Neuronal stem cell (in vitro differentiated cells): ENCODE measurements at regions not wholly inside any gene's neighbourhood (a gene's known extent, or its start where the extent isn't known, plus 50 kb on each side); places are given as distances from the start of the nearest gene placed in this dataset.

ENCODE experiments used
- DNase-seq: peaks from one replicate; pipeline ENCODE4 v3.0.0-alpha.2; 2013; ENCODE audit warnings: low spot score
- H2AFZ ChIP-seq: one replicate; pipeline ENCODE4 v1.6.1; 2013; ENCODE audit warnings: mild to moderate bottlenecking, low read length, inconsistent platforms
- H2AK5ac ChIP-seq: 2 replicates; pipeline ENCODE4 v1.6.1; 2013; ENCODE audit warnings: low read depth, mild to moderate bottlenecking, inconsistent platforms, low read length, moderate library complexity, mixed read lengths
- H2BK120ac ChIP-seq: 2 replicates; pipeline ENCODE4 v1.6.1; 2013; ENCODE audit warnings: low read depth, mild to moderate bottlenecking, inconsistent platforms, low read length, moderate library complexity, mixed read lengths
- H2BK12ac ChIP-seq: one replicate; pipeline ENCODE4 v1.6.1; 2013; ENCODE audit warnings: low read length, inconsistent platforms
- H2BK15ac ChIP-seq: 2 replicates; pipeline ENCODE4 v1.6.1; 2013; ENCODE audit warnings: mild to moderate bottlenecking, low read length, inconsistent platforms, mixed read lengths
- H2BK5ac ChIP-seq: one replicate; pipeline ENCODE4 v1.6.1; 2013; ENCODE audit warnings: inconsistent platforms, mild to moderate bottlenecking, low read length, moderate library complexity
- H3K14ac ChIP-seq: one replicate; pipeline ENCODE4 v1.6.1; 2013; ENCODE audit warnings: low read length, inconsistent platforms
- H3K18ac ChIP-seq: 2 replicates; pipeline ENCODE4 v1.6.1; 2013; ENCODE audit warnings: low read length, inconsistent platforms
- H3K23ac ChIP-seq: 2 replicates; pipeline ENCODE4 v1.6.1; 2013; ENCODE audit warnings: low read depth, mild to moderate bottlenecking, mixed read lengths, low read length, inconsistent platforms; ENCODE audit not compliant: poor library complexity
- H3K27ac ChIP-seq: replicated peaks from 3 replicates; pipeline ENCODE4 v1.5.1; 2013; ENCODE audit warnings: low read length, inconsistent platforms
- H3K27me3 ChIP-seq, 3 experiments: 2 replicates each; pipeline ENCODE4 v1.6.1; 2013; ENCODE audit warnings: low read length in 3 of 3, mild to moderate bottlenecking in 2 of 3, inconsistent platforms in 1 of 3, low read depth in 1 of 3, mixed read lengths in 1 of 3, moderate library complexity in 1 of 3; ENCODE audit not compliant: control insufficient read depth in 3 of 3, insufficient read depth in 3 of 3
- H3K36me3 ChIP-seq, 2 donors: replicated peaks in 1 of 2; 2 replicates each; pipeline ENCODE4 v1.6.1; 2013; ENCODE audit warnings: low read length in 2 of 2; ENCODE audit not compliant: control insufficient read depth in 2 of 2, insufficient read depth in 2 of 2
- H3K4ac ChIP-seq: 2 replicates; pipeline ENCODE4 v1.6.1; 2013; ENCODE audit warnings: inconsistent platforms, mild to moderate bottlenecking, low read length, moderate library complexity
- H3K4me1 ChIP-seq, 2 donors: 1 replicate in 1 of 2; 2 replicates in 1 of 2; pipeline ENCODE4 v1.6.1; 2013; ENCODE audit warnings: low read length in 2 of 2, low read depth in 1 of 2; ENCODE audit not compliant: control insufficient read depth in 2 of 2, insufficient read depth in 1 of 2
- H3K4me2 ChIP-seq: one replicate; pipeline ENCODE4 v1.6.1; 2013; ENCODE audit warnings: mild to moderate bottlenecking, low read length, inconsistent platforms; ENCODE audit not compliant: insufficient read depth, poor library complexity, severe bottlenecking
- H3K4me3 ChIP-seq, 2 donors: 2 replicates each; pipeline ENCODE4 v1.5.1; 2013; ENCODE audit warnings: low read length in 2 of 2, mild to moderate bottlenecking in 2 of 2, inconsistent platforms in 1 of 2, moderate library complexity in 1 of 2
- H3K79me1 ChIP-seq: one replicate; pipeline ENCODE4 v1.6.1; 2013; ENCODE audit warnings: low read depth, mild to moderate bottlenecking, inconsistent platforms, low read length, moderate library complexity
- H3K9ac ChIP-seq: one replicate; pipeline ENCODE4 v1.6.1; 2013; ENCODE audit warnings: mild to moderate bottlenecking, low read depth, low read length, inconsistent platforms; ENCODE audit not compliant: poor library complexity
- H3K9me3 ChIP-seq, 2 donors: replicated peaks in 1 of 2; 2 replicates each; pipeline versions ENCODE3 to v1.6.1; 2013; ENCODE audit warnings: low read length in 2 of 2, mild to moderate bottlenecking in 2 of 2, inconsistent platforms in 1 of 2, low read depth in 1 of 2, mixed read lengths in 1 of 2, moderate library complexity in 1 of 2; ENCODE audit not compliant: control insufficient read depth in 2 of 2, insufficient read depth in 1 of 2
- H4K8ac ChIP-seq: one replicate; pipeline ENCODE4 v1.6.1; 2013; ENCODE audit warnings: low read depth, mild to moderate bottlenecking, inconsistent platforms, low read length, moderate library complexity
- H4K91ac ChIP-seq: one replicate; pipeline ENCODE4 v1.6.1; 2013; ENCODE audit warnings: low read length, low read depth, mild to moderate bottlenecking, inconsistent platforms; ENCODE audit not compliant: poor library complexity
- WGBS, 2 donors: extraction: QIAGEN DNeasy Blood & Tissue Kit; methylation state at CpG; one replicate each; pipeline ENCODE4 v1.1.7; 2013; ENCODE audit warnings: missing lambda C conversion rate in 2 of 2, mixed read lengths in 1 of 2; ENCODE audit not compliant: insufficient read length in 2 of 2, insufficient replicate concordance in 1 of 2; ENCODE audit errors: extremely low coverage in 2 of 2; 5-methylcytosine and 5-hydroxymethylcytosine counted together

DNA sequence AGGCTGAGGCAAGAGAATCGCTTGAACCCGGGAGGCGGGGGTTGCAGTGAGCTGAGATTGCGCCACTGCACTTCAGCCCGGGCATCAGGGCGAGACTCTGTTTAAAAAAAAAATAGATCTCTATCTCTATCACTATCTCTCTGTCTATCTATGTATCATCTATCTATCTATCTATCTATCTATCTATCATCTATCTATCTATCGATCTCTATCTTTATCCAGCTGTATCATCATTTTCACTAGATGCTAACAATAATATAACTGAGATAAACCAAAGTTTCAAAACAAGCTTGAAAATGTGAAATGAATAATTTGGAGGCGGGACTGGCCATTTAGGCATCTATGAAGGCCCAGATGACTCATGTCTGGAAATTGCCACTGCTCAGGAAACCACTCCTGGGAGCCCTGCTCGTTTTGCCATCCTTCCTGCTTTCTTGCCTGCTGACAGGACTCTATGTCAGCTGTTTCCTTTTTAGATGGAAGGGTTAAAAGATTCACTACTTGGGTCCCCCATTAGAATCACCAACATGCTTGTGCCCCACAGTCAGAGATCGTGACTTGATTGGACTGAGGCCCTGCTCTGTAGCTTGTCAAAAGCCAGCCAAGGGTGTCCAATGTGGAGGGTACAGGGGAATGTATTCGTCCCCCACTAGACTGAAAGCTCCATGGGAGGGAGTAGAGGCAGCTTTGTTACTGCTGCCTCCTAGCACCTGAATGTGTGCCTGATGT, 61.7 kb downstream of the UTRN start:
- Histone ChIP-seq H4K91ac (no peak overlapping the region), H3K36me3 (peaks cover 0 to 2% of the 10 kb centered on the region in 2 donors), H4K8ac (no peak overlapping the region), H3K23ac (no peak overlapping the region), H3K18ac (peak overlapping the region; percentile 30), H3K27ac (no peak overlapping the region), H3K9me3 (no peaks in the 10 kb centered on the region), H3K14ac (no peak overlapping the region), H3K27me3 (no peaks in the 10 kb centered on the region), H2BK5ac (no peak overlapping the region), H3K4me2 (no peak overlapping the region), H3K4me1 (peaks cover 0 to 9% of the 10 kb centered on the region in 2 donors), H2AFZ (no peak overlapping the region), H3K79me1 (peaks cover 5% of the 10 kb centered on the region), H2BK120ac (no peak overlapping the region), H2BK15ac (no peak overlapping the region), H2BK12ac (no peak overlapping the region), H3K4me3 (no peak overlapping the region), H3K4ac (no peak overlapping the region), H2AK5ac (no peak overlapping the region), H3K9ac (no peak overlapping the region)
- WGBS, 2 donors = 100% methylated on average over 1 of the region's 11 CpGs
- DNase-seq = no peak

DNA sequence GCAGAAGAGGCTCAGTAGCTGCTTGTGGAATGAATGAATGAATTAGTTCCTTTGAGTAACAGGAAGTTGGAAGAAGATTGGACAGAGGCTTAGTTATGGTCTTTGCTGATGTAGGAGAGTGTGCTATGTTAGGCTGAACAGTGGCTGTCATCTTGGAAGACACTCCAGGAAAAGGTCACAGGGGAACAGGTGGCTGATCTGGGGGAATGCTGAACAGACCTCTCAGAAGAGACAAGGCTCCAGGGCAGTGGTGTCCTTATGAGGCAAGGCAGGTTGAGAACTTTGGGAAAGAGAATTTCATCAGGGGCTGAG, 62.3 kb downstream of the UTRN start:
- no peak overlapping the region for H3K14ac ChIP-seq
- H3K4me1 ChIP-seq = peaks cover 0 to 9% of the 10 kb centered on the region in 2 donors
- H2BK12ac ChIP-seq = no peak overlapping the region
- peaks cover 5% of the 10 kb centered on the region for H3K79me1 ChIP-seq
- H4K8ac ChIP-seq = no peak overlapping the region
- no peak overlapping the region for H2BK120ac ChIP-seq
- no peak overlapping the region for H2AK5ac ChIP-seq
- H3K9ac ChIP-seq = no peak overlapping the region
- H3K18ac ChIP-seq = no peak overlapping the region
- DNase-seq = no peak
- no peak overlapping the region for H3K4ac ChIP-seq
- H3K4me3 ChIP-seq = no peak overlapping the region
- no peak overlapping the region for H2BK5ac ChIP-seq
- H3K27ac ChIP-seq = no peak overlapping the region
- no peak overlapping the region for H3K4me2 ChIP-seq
- no peak overlapping the region for H2BK15ac ChIP-seq
- no peak overlapping the region for H4K91ac ChIP-seq
- H3K23ac ChIP-seq = no peak overlapping the region
- H2AFZ ChIP-seq = no peak overlapping the region
- no peaks in the 10 kb centered on the region for H3K27me3 ChIP-seq
- H3K9me3 ChIP-seq = no peaks in the 10 kb centered on the region
- peaks cover 0 to 2% of the 10 kb centered on the region in 2 donors for H3K36me3 ChIP-seq

DNA sequence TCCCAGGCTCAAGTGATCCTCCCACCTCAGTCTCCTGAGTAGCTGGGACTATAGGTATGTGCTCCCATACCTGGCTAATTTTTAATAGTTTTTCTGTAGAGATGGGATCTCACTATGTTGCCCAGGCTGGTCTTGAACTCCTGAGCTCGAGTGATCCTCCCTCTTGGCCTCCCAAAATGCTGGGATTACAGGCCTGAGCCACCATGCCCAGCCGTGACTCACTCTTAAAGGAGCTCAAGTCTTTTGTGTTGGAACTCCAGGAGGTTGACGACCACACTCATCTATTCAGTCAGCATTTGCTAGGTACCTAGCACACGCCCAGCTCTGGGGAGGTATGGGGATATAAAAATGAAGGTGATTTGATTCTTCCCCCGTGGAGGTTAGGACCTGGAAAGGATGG, 62.8 kb downstream of the UTRN start:
- Histone ChIP-seq H3K18ac (no peak overlapping the region), H2BK12ac (no peak overlapping the region), H3K4me1 (peaks cover 0 to 9% of the 10 kb centered on the region in 2 donors), H4K91ac (no peak overlapping the region), H2BK120ac (no peak overlapping the region), H3K23ac (no peak overlapping the region), H3K9me3 (no peaks in the 10 kb centered on the region), H2BK15ac (no peak overlapping the region), H3K14ac (no peak overlapping the region), H3K36me3 (peaks cover 0 to 2% of the 10 kb centered on the region in 2 donors), H3K4ac (no peak overlapping the region), H3K27me3 (no peaks in the 10 kb centered on the region), H4K8ac (no peak overlapping the region), H3K9ac (no peak overlapping the region), H2BK5ac (no peak overlapping the region), H3K4me2 (no peak overlapping the region), H3K4me3 (no peak overlapping the region), H3K79me1 (peaks cover 5% of the 10 kb centered on the region), H2AFZ (no peak overlapping the region), H2AK5ac (no peak overlapping the region), H3K27ac (no peak overlapping the region)
- no CpG with 5 or more reads among the region's 5 CpGs for WGBS, 2 donors
- no peak for DNase-seq

DNA sequence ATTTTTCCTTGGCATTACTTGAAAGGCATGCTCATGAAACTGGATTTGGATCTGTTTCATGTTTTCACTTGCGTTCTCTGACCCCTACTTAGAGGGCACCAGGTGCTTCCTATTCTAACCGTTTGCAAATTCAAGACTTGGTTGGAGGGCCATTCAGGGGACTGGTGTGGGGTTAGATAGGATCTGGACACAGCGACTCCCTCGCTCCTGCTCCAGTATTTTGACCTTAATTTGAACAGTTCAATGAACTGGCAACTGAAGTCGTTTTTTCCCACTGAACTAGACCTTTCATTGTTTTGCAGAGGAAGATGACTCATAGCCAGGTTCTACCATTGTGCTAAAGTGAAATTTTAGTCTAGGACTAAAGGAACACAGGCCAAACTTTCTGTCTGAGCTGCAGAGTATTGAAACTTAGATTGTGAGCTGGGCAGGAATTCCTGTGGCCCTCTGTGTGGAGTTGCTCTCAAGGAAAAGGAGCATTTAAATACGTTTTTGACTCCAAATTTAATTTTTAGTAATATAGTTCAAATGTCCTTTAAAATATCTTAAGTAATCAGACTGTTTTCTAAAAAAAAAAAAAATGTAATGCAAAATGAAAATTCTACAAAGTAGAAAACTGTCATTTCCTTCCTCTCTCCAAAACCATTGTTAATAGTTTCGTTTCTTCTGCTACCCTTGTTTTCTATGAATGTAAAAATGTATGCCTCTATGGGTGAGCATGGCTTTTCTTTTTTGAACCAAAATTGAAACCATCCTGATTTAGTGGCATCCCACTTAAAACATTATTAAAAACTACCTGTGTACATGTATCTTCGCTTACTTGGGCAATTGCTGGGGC, 64.8 kb downstream of the UTRN start:
- Histone ChIP-seq H3K18ac (no peak overlapping the region), H3K14ac (no peak overlapping the region), H2BK120ac (no peak overlapping the region), H2AFZ (peak overlapping the region; percentile 40), H2BK15ac (no peak overlapping the region), H2BK12ac (no peak overlapping the region), H3K9ac (no peak overlapping the region), H3K4me2 (no peak overlapping the region), H3K4me3 (peak overlapping the region in 1 of 2 donors; percentile 13), H3K23ac (no peak overlapping the region), H3K27me3 (no peaks in the 10 kb centered on the region), H3K9me3 (peaks cover 0 to 3% of the 10 kb centered on the region in 2 donors), H4K91ac (no peak overlapping the region), H2AK5ac (no peak overlapping the region), H4K8ac (no peak overlapping the region), H3K27ac (no peak overlapping the region), H3K36me3 (peaks cover 0 to 2% of the 10 kb centered on the region in 2 donors), H3K79me1 (peaks cover 5% of the 10 kb centered on the region), H3K4me1 (peaks cover 0 to 9% of the 10 kb centered on the region in 2 donors), H3K4ac (no peak overlapping the region), H2BK5ac (no peak overlapping the region)
- no CpG with 5 or more reads among the region's 8 CpGs for WGBS, 2 donors
- no peak for DNase-seq
